ENCODE measurements at regions not wholly inside any gene's neighbourhood (a gene's known extent, or its start where the extent isn't known, plus 50 kb on each side); places are given as distances from the start of the nearest gene placed in this dataset.

GRCh38 chr3:90018779-90019178 lies 911.4 kb downstream of the EPHA3 start:
- TF ChIP-seq CTCF (IDR thresholded peaks at IDR 0.05; ENCODE audit: insufficient read depth, missing control alignments), result no peak
- FAIRE-seq (no peak), DNase-seq (ENCODE audit: insufficient read length, low spot score) (no peak)

GRCh38 chr3:90025019-90025418 lies 917.6 kb downstream of the EPHA3 start:
- no peak for FAIRE-seq
- no peak for DNase-seq (ENCODE audit: insufficient read length, low spot score)
- no peak for TF ChIP-seq CTCF (IDR thresholded peaks at IDR 0.05; ENCODE audit: insufficient read depth, missing control alignments)

GRCh38 chr3:90026406-90026805 lies 919.0 kb downstream of the EPHA3 start:
- TF ChIP-seq CTCF (IDR thresholded peaks at IDR 0.05; ENCODE audit: insufficient read depth, missing control alignments), result no peak
- no peak for DNase-seq (ENCODE audit: insufficient read length, low spot score)
- FAIRE-seq, result peak; percentile 82

GRCh38 chr3:90031121-90031520 lies 923.7 kb downstream of the EPHA3 start:
- FAIRE-seq (no peak), DNase-seq (ENCODE audit: insufficient read length, low spot score) (no peak)
- TF ChIP-seq CTCF (IDR thresholded peaks at IDR 0.05; ENCODE audit: insufficient read depth, missing control alignments), result no peak

- DNase-seq (ENCODE audit: insufficient read length, low spot score), result no peak
- FAIRE-seq, result no peak
- no peak for TF ChIP-seq CTCF (IDR thresholded peaks at IDR 0.05; ENCODE audit: insufficient read depth, missing control alignments)
Measured at GRCh38 chr3:90032980-90033641, 925.7 kb downstream of the EPHA3 start.

- DNase-seq (ENCODE audit: insufficient read length, low spot score) (no peak), FAIRE-seq (no peak)
- TF ChIP-seq CTCF (IDR thresholded peaks at IDR 0.05; ENCODE audit: insufficient read depth, missing control alignments), result no peak
Measured at GRCh38 chr3:90034038-90034437, 926.6 kb downstream of the EPHA3 start.

GRCh38 chr3:90035643-90036042 lies 928.2 kb downstream of the EPHA3 start:
- TF ChIP-seq CTCF (IDR thresholded peaks at IDR 0.05; ENCODE audit: insufficient read depth, missing control alignments), result no peak
- DNase-seq (ENCODE audit: insufficient read length, low spot score), result no peak
- no peak for FAIRE-seq

Data from D721Med (cell line).